GM12874 (cell line): ENCODE measurements at regions not wholly inside any gene's neighbourhood (a gene's known extent, or its start where the extent isn't known, plus 50 kb on each side); places are given as distances from the start of the nearest gene placed in this dataset.

ENCODE experiments used
- CTCF ChIP-seq: IDR thresholded peaks from 2 replicates; pipeline ENCODE4 v1.5.1; 2011; ENCODE audit warnings: low read depth, mild to moderate bottlenecking, control low read depth, low read length, moderate library complexity; ENCODE audit not compliant: insufficient read depth

GRCh38 chr6:168990019-168990751, 263.5 kb downstream of the THBS2 start:
- no peak for TF ChIP-seq CTCF

GRCh38 chr6:168989421-168989820, 264.2 kb downstream of the THBS2 start:
- no peak for TF ChIP-seq CTCF

- no peak for TF ChIP-seq CTCF
Measured at GRCh38 chr6:168988801-168989200, 264.8 kb downstream of the THBS2 start.

- no peak for TF ChIP-seq CTCF
Measured at GRCh38 chr6:168988280-168988679, 265.4 kb downstream of the THBS2 start.

- TF ChIP-seq CTCF: no peak
Measured at GRCh38 chr6:168985705-168986104, 267.9 kb downstream of the THBS2 start.

GRCh38 chr6:168983925-168984324, 269.7 kb downstream of the THBS2 start:
- no peak for TF ChIP-seq CTCF

GRCh38 chr6:168981187-168981586, 272.5 kb downstream of the THBS2 start:
- TF ChIP-seq CTCF: no peak
